ENCODE measurements at regions not wholly inside any gene's neighbourhood (a gene's known extent, or its start where the extent isn't known, plus 50 kb on each side); places are given as distances from the start of the nearest gene placed in this dataset.
"Not testable (repeated sequence)": the region's sequence is repeated elsewhere in the genome, so short reads cannot be mapped to it uniquely, and the experiment has no call there.

DNA sequence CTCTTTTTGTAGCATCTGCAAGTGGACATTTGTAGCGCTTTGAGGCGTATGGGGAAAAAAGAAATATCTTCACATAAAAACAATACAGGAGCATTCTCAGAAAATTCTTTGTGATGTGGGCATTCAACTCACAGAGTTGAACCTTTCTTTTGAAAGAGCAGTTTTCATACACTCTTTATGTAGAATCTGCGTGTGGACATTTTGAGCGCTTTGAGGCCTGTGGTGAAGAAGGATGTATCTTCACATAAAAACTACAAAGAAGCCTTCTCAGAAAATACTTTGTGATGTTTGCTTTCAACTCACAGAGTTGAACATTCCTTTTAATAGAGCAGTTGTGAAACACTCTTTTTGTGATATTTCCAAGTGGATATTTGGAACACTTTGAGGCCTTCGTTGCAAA lies 598.4 kb upstream of the ZNF337 start:
- no peaks in the 10 kb centered on the region for H3K4me1 ChIP-seq (ENCODE audit: insufficient read depth, low read length, poor library complexity, severe bottlenecking)
- ChIA-PET POLR2A (ENCODE audit: low non-redundant PET) (no interaction called here), CTCF (no interaction called here)
- intact Hi-C loops (cut with micrococcal nuclease; ENCODE audit: unreplicated experiment): no loop called here
- TF ChIP-seq, protein P1, sequence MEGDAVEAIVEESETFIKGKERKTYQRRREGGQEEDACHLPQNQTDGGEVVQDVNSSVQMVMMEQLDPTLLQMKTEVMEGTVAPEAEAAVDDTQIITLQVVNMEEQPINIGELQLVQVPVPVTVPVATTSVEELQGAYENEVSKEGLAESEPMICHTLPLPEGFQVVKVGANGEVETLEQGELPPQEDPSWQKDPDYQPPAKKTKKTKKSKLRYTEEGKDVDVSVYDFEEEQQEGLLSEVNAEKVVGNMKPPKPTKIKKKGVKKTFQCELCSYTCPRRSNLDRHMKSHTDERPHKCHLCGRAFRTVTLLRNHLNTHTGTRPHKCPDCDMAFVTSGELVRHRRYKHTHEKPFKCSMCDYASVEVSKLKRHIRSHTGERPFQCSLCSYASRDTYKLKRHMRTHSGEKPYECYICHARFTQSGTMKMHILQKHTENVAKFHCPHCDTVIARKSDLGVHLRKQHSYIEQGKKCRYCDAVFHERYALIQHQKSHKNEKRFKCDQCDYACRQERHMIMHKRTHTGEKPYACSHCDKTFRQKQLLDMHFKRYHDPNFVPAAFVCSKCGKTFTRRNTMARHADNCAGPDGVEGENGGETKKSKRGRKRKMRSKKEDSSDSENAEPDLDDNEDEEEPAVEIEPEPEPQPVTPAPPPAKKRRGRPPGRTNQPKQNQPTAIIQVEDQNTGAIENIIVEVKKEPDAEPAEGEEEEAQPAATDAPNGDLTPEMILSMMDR (conservative IDR thresholded peaks at IDR 0.05; ENCODE audit: low read depth, low read length): no peak
- TF ChIP-seq EZH2 (IDR thresholded peaks at IDR 0.05; ENCODE audit: borderline replicate concordance, low read depth, low read length, poor library complexity, severe bottlenecking): no peak
- no peak for DNase-seq (ENCODE audit: low spot score)
- no peak overlapping the region for H3K27ac ChIP-seq (ENCODE audit: low read depth, low read length, poor library complexity, severe bottlenecking)
- no peaks in the 10 kb centered on the region for H3K36me3 ChIP-seq (ENCODE audit: insufficient read depth, low read length, poor library complexity, severe bottlenecking)
- BruUV-seq (replicated peaks): no TSS peak
- H3K27me3 ChIP-seq (replicated peaks; ENCODE audit: insufficient read depth, low read depth, low read length, poor library complexity): no peaks in the 10 kb centered on the region
- H3K4me3 ChIP-seq (ENCODE audit: low read depth, low read length, poor library complexity, severe bottlenecking): no peak overlapping the region
- no peaks in the 10 kb centered on the region for H3K9me3 ChIP-seq (ENCODE audit: low read depth, low read length, poor library complexity, severe bottlenecking)

DNA sequence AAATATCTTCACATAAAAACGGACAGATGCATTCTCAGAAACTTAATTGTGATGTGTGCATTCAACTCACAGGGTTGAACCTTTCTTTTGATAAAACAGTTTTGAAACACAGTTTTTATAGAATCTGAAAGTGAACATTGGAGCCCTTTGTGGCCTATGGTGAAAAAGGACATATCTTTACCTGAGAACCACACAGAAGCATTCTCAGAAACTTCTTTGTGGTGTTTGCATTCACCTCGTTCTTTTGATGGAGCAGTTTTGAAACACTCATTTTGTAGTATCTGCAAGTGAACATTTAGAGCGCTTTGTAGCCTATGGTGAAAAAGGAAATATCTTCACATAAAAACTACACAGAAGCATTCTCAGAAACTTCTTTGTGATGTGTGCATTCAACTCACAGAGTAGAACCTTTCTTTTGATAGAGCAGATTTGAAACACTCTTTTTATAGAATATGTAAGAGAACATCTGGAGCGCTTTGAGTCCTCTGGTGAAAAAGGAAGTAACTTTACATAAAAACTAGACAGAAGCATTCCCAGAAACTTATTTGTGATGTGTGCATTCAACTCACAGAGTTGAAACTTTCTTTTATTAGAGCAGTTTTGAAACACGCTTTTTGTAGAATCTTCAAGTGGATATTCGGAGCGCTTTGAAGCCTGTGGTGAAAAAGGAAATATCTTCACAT lies 591.9 kb upstream of the ZNF337 start:
- H3K27me3 ChIP-seq (replicated peaks; ENCODE audit: insufficient read depth, low read depth, low read length, poor library complexity); DNase-seq (ENCODE audit: low spot score); H3K4me1 ChIP-seq (ENCODE audit: insufficient read depth, low read length, poor library complexity, severe bottlenecking); BruUV-seq (replicated peaks); H3K27ac ChIP-seq (ENCODE audit: low read depth, low read length, poor library complexity, severe bottlenecking); H3K36me3 ChIP-seq (ENCODE audit: insufficient read depth, low read length, poor library complexity, severe bottlenecking); intact Hi-C loops (cut with micrococcal nuclease; ENCODE audit: unreplicated experiment); CTCF ChIA-PET; POLR2A ChIA-PET (ENCODE audit: low non-redundant PET); H3K9me3 ChIP-seq (ENCODE audit: low read depth, low read length, poor library complexity, severe bottlenecking); H3K4me3 ChIP-seq (ENCODE audit: low read depth, low read length, poor library complexity, severe bottlenecking): not testable (repeated sequence)

- CTCF ChIA-PET: no interaction called here
- H3K9me3 ChIP-seq (ENCODE audit: low read depth, low read length, poor library complexity, severe bottlenecking): no peaks in the 10 kb centered on the region
- TF ChIP-seq EZH2 (IDR thresholded peaks at IDR 0.05; ENCODE audit: borderline replicate concordance, low read depth, low read length, poor library complexity, severe bottlenecking): no peak
- H3K36me3 ChIP-seq (ENCODE audit: insufficient read depth, low read length, poor library complexity, severe bottlenecking): no peaks in the 10 kb centered on the region
- no peak overlapping the region for H3K4me3 ChIP-seq (ENCODE audit: low read depth, low read length, poor library complexity, severe bottlenecking)
- no peak for DNase-seq (ENCODE audit: low spot score)
- no peaks in the 10 kb centered on the region for H3K27me3 ChIP-seq (replicated peaks; ENCODE audit: insufficient read depth, low read depth, low read length, poor library complexity)
- intact Hi-C loops (cut with micrococcal nuclease; ENCODE audit: unreplicated experiment): loop anchor here (10.0 kb wide), 1 partner anchor 64 kb away; no protein-coding TSS in a partner anchor
- no TSS peak for BruUV-seq (replicated peaks)
- H3K4me1 ChIP-seq (ENCODE audit: insufficient read depth, low read length, poor library complexity, severe bottlenecking): no peaks in the 10 kb centered on the region
- H3K27ac ChIP-seq (ENCODE audit: low read depth, low read length, poor library complexity, severe bottlenecking): no peak overlapping the region
- POLR2A ChIA-PET (ENCODE audit: low non-redundant PET): no interaction called here
These were observed 582.6 kb upstream of the ZNF337 start for GRCh38 chr20:26279238-26279637.

- no peak for TF ChIP-seq EZH2 (IDR thresholded peaks at IDR 0.05; ENCODE audit: borderline replicate concordance, low read depth, low read length, poor library complexity, severe bottlenecking)
- TF ChIP-seq, protein P1 (conservative IDR thresholded peaks at IDR 0.05; ENCODE audit: low read depth, low read length): no peak
- Histone ChIP-seq H3K36me3 (ENCODE audit: insufficient read depth, low read length, poor library complexity, severe bottlenecking) (no peaks in the 10 kb centered on the region), H3K4me1 (ENCODE audit: insufficient read depth, low read length, poor library complexity, severe bottlenecking) (no peaks in the 10 kb centered on the region), H3K27ac (ENCODE audit: low read depth, low read length, poor library complexity, severe bottlenecking) (no peak overlapping the region), H3K9me3 (ENCODE audit: low read depth, low read length, poor library complexity, severe bottlenecking) (no peaks in the 10 kb centered on the region), H3K4me3 (ENCODE audit: low read depth, low read length, poor library complexity, severe bottlenecking) (no peak overlapping the region), H3K27me3 (replicated peaks; ENCODE audit: insufficient read depth, low read depth, low read length, poor library complexity) (no peaks in the 10 kb centered on the region)
- BruUV-seq (replicated peaks): no TSS peak
- intact Hi-C loops (cut with micrococcal nuclease; ENCODE audit: unreplicated experiment): loop anchor here (10.0 kb wide), 1 partner anchor 63 kb away; no protein-coding TSS in a partner anchor
- DNase-seq (ENCODE audit: low spot score): no peak
- ChIA-PET CTCF (no interaction called here), POLR2A (ENCODE audit: low non-redundant PET) (no interaction called here)
These were observed 580.7 kb upstream of the ZNF337 start for GRCh38 chr20:26277339-26277738.
